ENCODE measurements at regions not wholly inside any gene's neighbourhood (a gene's known extent, or its start where the extent isn't known, plus 50 kb on each side); places are given as distances from the start of the nearest gene placed in this dataset.

DNA sequence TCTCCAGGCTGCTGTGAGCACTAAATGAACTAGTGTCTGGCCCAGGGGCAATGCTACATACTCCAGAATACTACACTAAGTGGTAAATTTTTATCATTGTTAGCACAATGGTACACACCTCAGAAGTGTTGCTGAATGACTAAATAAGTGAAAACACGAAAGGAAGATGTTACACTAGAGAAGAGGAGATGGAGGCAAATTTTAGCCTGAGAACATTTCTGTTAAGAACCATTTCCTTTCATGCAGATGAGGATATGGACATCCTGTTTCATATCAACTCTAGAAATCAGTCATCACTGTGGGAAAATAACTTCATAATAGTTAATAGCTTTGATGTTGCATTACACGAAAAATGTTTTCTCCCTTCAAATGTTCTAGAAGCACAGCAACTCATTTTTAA, 117.6 kb upstream of the STK17B start:
- no peak for TF ChIP-seq POLR2A (IDR thresholded peaks at IDR 0.05)
- TF ChIP-seq, protein P1, sequence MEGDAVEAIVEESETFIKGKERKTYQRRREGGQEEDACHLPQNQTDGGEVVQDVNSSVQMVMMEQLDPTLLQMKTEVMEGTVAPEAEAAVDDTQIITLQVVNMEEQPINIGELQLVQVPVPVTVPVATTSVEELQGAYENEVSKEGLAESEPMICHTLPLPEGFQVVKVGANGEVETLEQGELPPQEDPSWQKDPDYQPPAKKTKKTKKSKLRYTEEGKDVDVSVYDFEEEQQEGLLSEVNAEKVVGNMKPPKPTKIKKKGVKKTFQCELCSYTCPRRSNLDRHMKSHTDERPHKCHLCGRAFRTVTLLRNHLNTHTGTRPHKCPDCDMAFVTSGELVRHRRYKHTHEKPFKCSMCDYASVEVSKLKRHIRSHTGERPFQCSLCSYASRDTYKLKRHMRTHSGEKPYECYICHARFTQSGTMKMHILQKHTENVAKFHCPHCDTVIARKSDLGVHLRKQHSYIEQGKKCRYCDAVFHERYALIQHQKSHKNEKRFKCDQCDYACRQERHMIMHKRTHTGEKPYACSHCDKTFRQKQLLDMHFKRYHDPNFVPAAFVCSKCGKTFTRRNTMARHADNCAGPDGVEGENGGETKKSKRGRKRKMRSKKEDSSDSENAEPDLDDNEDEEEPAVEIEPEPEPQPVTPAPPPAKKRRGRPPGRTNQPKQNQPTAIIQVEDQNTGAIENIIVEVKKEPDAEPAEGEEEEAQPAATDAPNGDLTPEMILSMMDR (IDR thresholded peaks at IDR 0.05): no peak
